ENCODE measurements at regions not wholly inside any gene's neighbourhood (a gene's known extent, or its start where the extent isn't known, plus 50 kb on each side); places are given as distances from the start of the nearest gene placed in this dataset.

- no peak for DNase-seq (ENCODE audit: extremely low spot score, unreplicated experiment)
- peaks cover 10% of the 10 kb centered on the region for H3K27me3 Mint-ChIP-seq
- H3K4me3 Mint-ChIP-seq, result no peak overlapping the region
- peaks cover 9% of the 10 kb centered on the region for H3K9me3 Mint-ChIP-seq
- no peaks in the 10 kb centered on the region for H3K36me3 Mint-ChIP-seq
- peaks cover 14% of the 10 kb centered on the region for H3K4me1 Mint-ChIP-seq (ENCODE audit: unreplicated experiment)
- TF ChIP-seq, protein P1, sequence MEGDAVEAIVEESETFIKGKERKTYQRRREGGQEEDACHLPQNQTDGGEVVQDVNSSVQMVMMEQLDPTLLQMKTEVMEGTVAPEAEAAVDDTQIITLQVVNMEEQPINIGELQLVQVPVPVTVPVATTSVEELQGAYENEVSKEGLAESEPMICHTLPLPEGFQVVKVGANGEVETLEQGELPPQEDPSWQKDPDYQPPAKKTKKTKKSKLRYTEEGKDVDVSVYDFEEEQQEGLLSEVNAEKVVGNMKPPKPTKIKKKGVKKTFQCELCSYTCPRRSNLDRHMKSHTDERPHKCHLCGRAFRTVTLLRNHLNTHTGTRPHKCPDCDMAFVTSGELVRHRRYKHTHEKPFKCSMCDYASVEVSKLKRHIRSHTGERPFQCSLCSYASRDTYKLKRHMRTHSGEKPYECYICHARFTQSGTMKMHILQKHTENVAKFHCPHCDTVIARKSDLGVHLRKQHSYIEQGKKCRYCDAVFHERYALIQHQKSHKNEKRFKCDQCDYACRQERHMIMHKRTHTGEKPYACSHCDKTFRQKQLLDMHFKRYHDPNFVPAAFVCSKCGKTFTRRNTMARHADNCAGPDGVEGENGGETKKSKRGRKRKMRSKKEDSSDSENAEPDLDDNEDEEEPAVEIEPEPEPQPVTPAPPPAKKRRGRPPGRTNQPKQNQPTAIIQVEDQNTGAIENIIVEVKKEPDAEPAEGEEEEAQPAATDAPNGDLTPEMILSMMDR (conservative IDR thresholded peaks at IDR 0.05), result no peak
- no peak overlapping the region for H3K27ac Mint-ChIP-seq
Measured at GRCh38 chr1:56063461-56063860, 515.9 kb downstream of the PLPP3 start.

DNA sequence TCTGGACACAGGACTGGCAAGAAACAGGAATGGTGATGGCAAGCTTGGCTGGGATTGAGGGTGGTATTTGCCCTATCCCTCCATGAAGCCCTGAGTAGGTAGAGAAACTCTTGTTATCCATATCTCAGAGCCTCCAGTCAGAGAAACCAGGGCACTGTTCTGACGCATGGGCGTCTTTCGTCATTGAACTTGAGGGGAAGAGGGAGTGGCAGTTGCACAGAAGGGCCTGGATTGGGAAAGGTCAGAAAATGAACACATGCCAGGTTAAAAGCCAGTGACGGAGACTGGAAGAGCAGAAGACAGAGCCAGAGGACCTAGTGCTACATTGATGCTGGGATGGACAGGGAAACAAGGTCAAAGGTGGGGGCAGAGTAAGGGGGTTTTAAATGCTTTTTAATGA, 516.7 kb downstream of the PLPP3 start:
- H3K9me3 Mint-ChIP-seq, result peaks cover 9% of the 10 kb centered on the region
- peaks cover 14% of the 10 kb centered on the region for H3K4me1 Mint-ChIP-seq (ENCODE audit: unreplicated experiment)
- peak overlapping the region; percentile 18 for H3K4me3 Mint-ChIP-seq
- DNase-seq (ENCODE audit: extremely low spot score, unreplicated experiment), result no peak
- H3K27ac Mint-ChIP-seq, result peak overlapping the region; percentile 50
- TF ChIP-seq, protein P1 (conservative IDR thresholded peaks at IDR 0.05), result no peak
- H3K36me3 Mint-ChIP-seq, result no peaks in the 10 kb centered on the region
- peaks cover 13% of the 10 kb centered on the region for H3K27me3 Mint-ChIP-seq

- peaks cover 12% of the 10 kb centered on the region for H3K27me3 Mint-ChIP-seq
- peaks cover 14% of the 10 kb centered on the region for H3K4me1 Mint-ChIP-seq (ENCODE audit: unreplicated experiment)
- H3K36me3 Mint-ChIP-seq, result no peaks in the 10 kb centered on the region
- H3K4me3 Mint-ChIP-seq, result peak overlapping the region; percentile 48
- TF ChIP-seq, protein P1 (conservative IDR thresholded peaks at IDR 0.05), result no peak
- peaks cover 9% of the 10 kb centered on the region for H3K9me3 Mint-ChIP-seq
- peak overlapping the region; percentile 50 for H3K27ac Mint-ChIP-seq
- no peak for DNase-seq (ENCODE audit: extremely low spot score, unreplicated experiment)
Measured at GRCh38 chr1:56061824-56062223, 517.5 kb downstream of the PLPP3 start.

- Mint-ChIP-seq H3K4me3 (no peak overlapping the region), H3K4me1 (ENCODE audit: unreplicated experiment) (peaks cover 14% of the 10 kb centered on the region), H3K27me3 (peaks cover 10% of the 10 kb centered on the region), H3K9me3 (peaks cover 9% of the 10 kb centered on the region), H3K36me3 (no peaks in the 10 kb centered on the region), H3K27ac (no peak overlapping the region)
- DNase-seq (ENCODE audit: extremely low spot score, unreplicated experiment), result no peak
- TF ChIP-seq, protein P1 (conservative IDR thresholded peaks at IDR 0.05), result no peak
Measured at GRCh38 chr1:56060906-56061305, 518.5 kb downstream of the PLPP3 start.

DNA sequence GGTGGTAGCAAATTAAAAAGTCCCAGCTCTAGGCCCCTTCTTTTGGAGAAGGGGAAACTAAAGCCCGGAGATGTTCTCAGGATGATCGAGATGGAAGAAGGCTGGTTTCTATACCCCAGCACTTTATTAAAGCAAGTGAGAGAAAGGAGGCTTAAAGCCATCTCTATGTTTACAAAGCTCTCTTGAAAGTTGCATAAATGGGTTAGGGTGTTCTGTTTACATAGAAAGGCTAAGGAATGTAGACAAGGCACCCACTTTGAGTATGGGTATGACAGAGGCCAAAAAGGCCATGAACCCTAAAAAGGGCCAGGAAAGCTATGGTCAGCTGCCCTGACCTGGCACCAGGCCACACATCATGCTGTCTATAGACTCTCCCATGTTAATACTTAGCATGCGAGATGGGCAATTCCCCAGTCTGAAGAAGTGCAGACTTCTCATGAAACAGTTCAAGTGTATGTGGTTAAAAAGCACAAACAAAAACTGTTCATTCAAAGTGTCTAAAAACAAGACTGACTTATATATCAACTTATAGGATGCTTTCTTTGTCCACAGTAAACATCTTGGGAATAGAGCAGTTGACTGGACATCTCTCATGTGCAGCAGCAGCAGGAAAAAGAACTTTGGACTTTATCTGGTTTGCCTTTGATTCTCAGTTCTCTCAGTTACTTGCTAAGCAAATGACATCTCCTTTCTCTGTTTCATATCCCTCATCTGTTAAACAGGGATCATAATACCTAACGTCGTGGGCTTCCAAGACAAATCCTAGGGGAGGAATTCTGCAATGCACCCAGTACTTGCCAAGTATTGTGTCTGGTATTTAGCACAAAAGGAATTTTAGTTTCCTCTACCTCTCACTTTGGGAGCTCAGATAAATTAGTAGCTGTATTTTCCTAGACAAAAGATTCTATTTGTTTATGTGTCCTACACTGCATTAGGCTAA, 521.6 kb downstream of the PLPP3 start:
- H3K27me3 Mint-ChIP-seq, result peaks cover 26% of the 10 kb centered on the region
- TF ChIP-seq, protein P1 (conservative IDR thresholded peaks at IDR 0.05), result no peak
- no peaks in the 10 kb centered on the region for H3K36me3 Mint-ChIP-seq

More for the DNA sequence above, 521.6 kb downstream of the PLPP3 start:
- H3K4me1 Mint-ChIP-seq (ENCODE audit: unreplicated experiment), result peaks cover 10% of the 10 kb centered on the region
- H3K4me3 Mint-ChIP-seq, result no peak overlapping the region
- DNase-seq (ENCODE audit: extremely low spot score, unreplicated experiment), result no peak
- peaks cover 9% of the 10 kb centered on the region for H3K9me3 Mint-ChIP-seq
- no peak overlapping the region for H3K27ac Mint-ChIP-seq
